Ascending aorta (tissue), 2 donors: ENCODE measurements at regions not wholly inside any gene's neighbourhood (a gene's known extent, or its start where the extent isn't known, plus 50 kb on each side); places are given as distances from the start of the nearest gene placed in this dataset.
A peak's percentile ranks its signal among the peaks of the same experiment; 100 is the strongest.

Experiments used
- DNase-seq, 2 donors: peaks; one replicate each; pipeline ENCODE4 v3.0.0-alpha.2; 2019; ENCODE audit warnings: low spot score in 2 of 2
- H3K27ac ChIP-seq, 2 donors: fragments of 200-600 bp; sonication (generic); one replicate each; pipeline ENCODE4 v1.5.1; 2016 to 2017; ENCODE audit warnings: mild to moderate bottlenecking in 1 of 2
- H3K27me3 ChIP-seq: fragments of 200-600 bp; sonication (generic); one replicate; pipeline ENCODE4 v1.5.1; 2017
- H3K36me3 ChIP-seq, 2 donors: fragments of 200-600 bp; sonication (generic); one replicate each; pipeline ENCODE4 v1.5.1; 2016
- H3K4me1 ChIP-seq, 2 donors: fragments of 200-600 bp; sonication (generic); one replicate each; pipeline ENCODE4 v1.5.1; 2016 to 2017; ENCODE audit warnings: mild to moderate bottlenecking in 1 of 2
- H3K4me3 ChIP-seq, 2 donors: fragments of 200-600 bp; sonication (generic); one replicate each; pipeline ENCODE4 v1.5.1; 2016 to 2017; ENCODE audit warnings: mild to moderate bottlenecking in 1 of 2
- H3K9me3 ChIP-seq, 2 donors: fragments of 200-600 bp; sonication (generic); one replicate each; pipeline ENCODE4 v1.5.1; 2016
- intact Hi-C: fragments of 100-400 bp; cut with DNase I; formaldehyde crosslinking; loops from one replicate; pipeline ENCODE4 v1.15.1; 2023
- TF ChIP-seq, protein P1 (sequence below), 3 experiments: fragments of 200-600 bp in 2 of 3; fragments of 450-650 bp in 1 of 3; sonication (generic) in 2 of 3; IDR thresholded peaks; one replicate each; pipeline ENCODE4 v1.5.1; 2016 to 2019; ENCODE audit warnings: antibody characterized with exemption in 3 of 3, mild to moderate bottlenecking in 1 of 3, moderate library complexity in 1 of 3

DNA sequence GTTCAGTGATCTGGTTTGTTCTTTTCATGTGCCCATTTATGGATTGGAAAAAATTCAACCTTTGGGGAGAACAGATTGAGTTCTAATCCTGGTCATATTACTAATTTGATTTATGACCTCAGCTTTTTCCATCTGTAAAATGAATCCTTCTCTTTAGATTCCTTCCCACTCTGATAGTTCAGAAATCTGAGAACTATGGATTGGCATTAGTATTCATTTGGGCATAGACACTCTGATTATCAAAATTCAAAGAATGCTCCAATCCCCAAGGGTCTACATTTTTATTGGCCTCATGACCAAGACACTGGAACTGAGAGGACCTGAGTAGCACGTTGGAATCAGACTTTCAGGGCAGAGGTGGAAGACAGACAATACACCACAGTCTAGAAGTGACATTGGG is 405.9 kb upstream of the PAPPA start:
- intact Hi-C loops = no loop called here
- no peak for DNase-seq
- Histone ChIP-seq H3K36me3 (no peaks in the 10 kb centered on the region), H3K27me3 (no peaks in the 10 kb centered on the region), H3K4me1 (no peaks in the 10 kb centered on the region), H3K27ac (no peak overlapping the region), H3K9me3 (no peaks in the 10 kb centered on the region), H3K4me3 (no peak overlapping the region)
- TF ChIP-seq, protein P1, sequence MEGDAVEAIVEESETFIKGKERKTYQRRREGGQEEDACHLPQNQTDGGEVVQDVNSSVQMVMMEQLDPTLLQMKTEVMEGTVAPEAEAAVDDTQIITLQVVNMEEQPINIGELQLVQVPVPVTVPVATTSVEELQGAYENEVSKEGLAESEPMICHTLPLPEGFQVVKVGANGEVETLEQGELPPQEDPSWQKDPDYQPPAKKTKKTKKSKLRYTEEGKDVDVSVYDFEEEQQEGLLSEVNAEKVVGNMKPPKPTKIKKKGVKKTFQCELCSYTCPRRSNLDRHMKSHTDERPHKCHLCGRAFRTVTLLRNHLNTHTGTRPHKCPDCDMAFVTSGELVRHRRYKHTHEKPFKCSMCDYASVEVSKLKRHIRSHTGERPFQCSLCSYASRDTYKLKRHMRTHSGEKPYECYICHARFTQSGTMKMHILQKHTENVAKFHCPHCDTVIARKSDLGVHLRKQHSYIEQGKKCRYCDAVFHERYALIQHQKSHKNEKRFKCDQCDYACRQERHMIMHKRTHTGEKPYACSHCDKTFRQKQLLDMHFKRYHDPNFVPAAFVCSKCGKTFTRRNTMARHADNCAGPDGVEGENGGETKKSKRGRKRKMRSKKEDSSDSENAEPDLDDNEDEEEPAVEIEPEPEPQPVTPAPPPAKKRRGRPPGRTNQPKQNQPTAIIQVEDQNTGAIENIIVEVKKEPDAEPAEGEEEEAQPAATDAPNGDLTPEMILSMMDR (IDR thresholded peaks at IDR 0.05) = no peak

GRCh38 chr9:115756736-115757135 is 396.9 kb upstream of the PAPPA start:
- no peak for DNase-seq
- intact Hi-C loops = loop anchor here (5.0 kb wide), 2 partner anchors 64 to 164 kb away; no protein-coding TSS in a partner anchor
- H3K27me3 ChIP-seq = no peaks in the 10 kb centered on the region
- peaks cover 4 to 25% of the 10 kb centered on the region in 2 donors for H3K4me1 ChIP-seq
- H3K9me3 ChIP-seq = no peaks in the 10 kb centered on the region
- H3K27ac ChIP-seq = peak overlapping the region; percentile 1 to 30
- no peak overlapping the region for H3K4me3 ChIP-seq
- TF ChIP-seq, protein P1 (IDR thresholded peaks at IDR 0.05) = no peak
- H3K36me3 ChIP-seq = no peaks in the 10 kb centered on the region

GRCh38 chr9:115757461-115757860 is 396.1 kb upstream of the PAPPA start:
- no peak overlapping the region for H3K4me3 ChIP-seq
- H3K4me1 ChIP-seq = peaks cover 4 to 25% of the 10 kb centered on the region in 2 donors
- TF ChIP-seq, protein P1 (IDR thresholded peaks at IDR 0.05) = no peak
- H3K36me3 ChIP-seq = no peaks in the 10 kb centered on the region
- DNase-seq = no peak
- H3K9me3 ChIP-seq = no peaks in the 10 kb centered on the region
- no peaks in the 10 kb centered on the region for H3K27me3 ChIP-seq
- intact Hi-C loops = loop anchor here (5.0 kb wide), 2 partner anchors 65 to 165 kb away; no protein-coding TSS in a partner anchor
- H3K27ac ChIP-seq = no peak overlapping the region

DNA sequence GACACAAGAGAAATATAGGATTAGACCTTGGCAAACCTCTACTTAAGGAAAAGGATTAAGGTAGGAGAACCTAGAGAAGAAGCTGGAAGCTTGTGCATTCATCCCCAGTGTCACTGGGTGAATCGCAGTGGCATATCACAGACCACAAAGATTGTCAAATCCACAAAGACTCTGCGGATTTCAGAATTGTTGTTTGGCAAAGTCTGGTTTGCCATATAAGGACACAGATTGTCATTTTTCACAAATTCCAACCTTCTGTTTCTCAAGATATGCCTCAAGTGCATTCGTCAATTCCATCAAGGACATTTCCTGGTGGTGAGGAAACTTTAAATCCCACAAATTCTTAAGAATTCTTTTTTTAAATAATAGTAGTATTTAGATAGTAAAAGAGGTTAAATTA is 395.1 kb upstream of the PAPPA start:
- intact Hi-C loops = loop anchor here (5.0 kb wide), 2 partner anchors 66 to 166 kb away; no protein-coding TSS in a partner anchor
- H3K36me3 ChIP-seq = no peaks in the 10 kb centered on the region
- TF ChIP-seq, protein P1 (IDR thresholded peaks at IDR 0.05) = no peak
- no peak for DNase-seq
- no peaks in the 10 kb centered on the region for H3K9me3 ChIP-seq
- peak overlapping the region in 1 of 2 donors; percentile 12 for H3K27ac ChIP-seq
- H3K4me3 ChIP-seq = no peak overlapping the region
- no peaks in the 10 kb centered on the region for H3K27me3 ChIP-seq
- H3K4me1 ChIP-seq = peaks cover 4 to 25% of the 10 kb centered on the region in 2 donors

- intact Hi-C loops = loop anchor here (5.0 kb wide), 2 partner anchors 67 to 167 kb away; no protein-coding TSS in a partner anchor
- DNase-seq = no peak
- no peaks in the 10 kb centered on the region for H3K27me3 ChIP-seq
- no peaks in the 10 kb centered on the region for H3K9me3 ChIP-seq
- TF ChIP-seq, protein P1 (IDR thresholded peaks at IDR 0.05) = no peak
- no peak overlapping the region for H3K4me3 ChIP-seq
- H3K36me3 ChIP-seq = no peaks in the 10 kb centered on the region
- peaks cover 7 to 31% of the 10 kb centered on the region in 2 donors for H3K4me1 ChIP-seq
- peak overlapping the region; percentile 3 to 14 for H3K27ac ChIP-seq
These were observed 394.2 kb upstream of the PAPPA start for GRCh38 chr9:115759426-115759825.

DNA sequence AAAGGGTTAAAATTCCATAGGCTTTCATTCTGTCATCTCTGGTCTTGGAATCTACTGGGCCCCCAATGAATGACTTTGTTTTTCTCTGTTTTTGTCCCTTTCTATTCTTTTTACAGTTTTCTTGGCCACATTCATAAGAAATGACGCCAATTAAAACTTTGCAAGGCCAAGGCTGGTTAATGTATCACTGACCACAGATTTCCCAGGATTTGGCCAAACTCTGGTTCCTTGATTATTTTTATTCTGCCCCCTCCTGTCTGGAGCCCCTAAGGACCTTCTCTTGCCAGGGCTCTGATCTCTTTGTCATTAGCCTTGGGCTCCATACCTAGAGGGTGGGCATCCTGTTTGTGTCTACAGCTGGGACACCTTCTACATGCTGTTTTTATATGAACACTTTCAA is 388.9 kb upstream of the PAPPA start:
- H3K4me1 ChIP-seq = peaks cover 10 to 17% of the 10 kb centered on the region in 2 donors
- TF ChIP-seq, protein P1 (IDR thresholded peaks at IDR 0.05) = no peak
- H3K36me3 ChIP-seq = no peaks in the 10 kb centered on the region
- H3K9me3 ChIP-seq = no peaks in the 10 kb centered on the region
- no peak overlapping the region for H3K4me3 ChIP-seq
- peak in 1 of 2 donors; percentile 65 for DNase-seq
- peak overlapping the region; percentile 72 to 81 for H3K27ac ChIP-seq
- H3K27me3 ChIP-seq = no peaks in the 10 kb centered on the region
- intact Hi-C loops = no loop called here
